ENCODE measurements at regions not wholly inside any gene's neighbourhood (a gene's known extent, or its start where the extent isn't known, plus 50 kb on each side); places are given as distances from the start of the nearest gene placed in this dataset.

DNA sequence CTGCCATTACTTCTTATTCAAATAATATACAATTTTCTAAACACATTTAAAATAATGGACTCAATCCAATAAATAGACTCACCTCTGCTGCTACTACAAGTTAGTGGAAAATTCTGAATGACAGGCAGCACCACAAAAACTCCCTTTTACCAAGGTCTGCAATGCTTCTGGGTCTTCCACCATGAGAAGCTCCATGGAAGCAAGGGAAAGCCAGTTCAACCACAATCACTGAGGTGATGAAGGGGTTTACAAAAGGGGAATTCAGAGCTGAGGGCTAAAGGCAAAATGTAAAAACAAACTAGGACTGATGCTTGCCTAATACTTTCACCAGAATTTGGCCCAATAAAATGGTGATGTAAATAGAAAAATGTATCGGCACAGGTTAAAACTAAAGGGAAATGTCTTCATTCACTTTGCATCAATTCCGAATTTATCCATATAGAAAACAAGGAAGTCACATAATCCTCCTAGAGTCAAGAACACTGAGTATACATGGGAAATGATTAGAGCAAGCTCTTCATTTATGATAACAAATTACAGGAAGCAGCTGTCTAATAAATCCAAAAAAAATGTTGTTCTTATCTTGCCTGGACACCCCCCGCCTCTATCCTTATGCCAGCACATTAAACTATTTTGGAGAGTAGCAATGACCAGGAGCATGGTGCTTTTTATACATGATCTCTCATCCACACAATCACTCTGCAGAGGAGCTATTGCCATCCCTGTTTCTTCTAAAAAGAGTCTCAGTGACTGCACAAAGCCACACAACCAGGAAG is 66.3 kb upstream of the NFIB start:
- no peak for TF ChIP-seq ZNF704 (tag by site-specific recombination; IDR thresholded peaks at IDR 0.05)
- TF ChIP-seq PRDM1 (tag by site-specific recombination; IDR thresholded peaks at IDR 0.05): no peak
- TF ChIP-seq, protein P1, sequence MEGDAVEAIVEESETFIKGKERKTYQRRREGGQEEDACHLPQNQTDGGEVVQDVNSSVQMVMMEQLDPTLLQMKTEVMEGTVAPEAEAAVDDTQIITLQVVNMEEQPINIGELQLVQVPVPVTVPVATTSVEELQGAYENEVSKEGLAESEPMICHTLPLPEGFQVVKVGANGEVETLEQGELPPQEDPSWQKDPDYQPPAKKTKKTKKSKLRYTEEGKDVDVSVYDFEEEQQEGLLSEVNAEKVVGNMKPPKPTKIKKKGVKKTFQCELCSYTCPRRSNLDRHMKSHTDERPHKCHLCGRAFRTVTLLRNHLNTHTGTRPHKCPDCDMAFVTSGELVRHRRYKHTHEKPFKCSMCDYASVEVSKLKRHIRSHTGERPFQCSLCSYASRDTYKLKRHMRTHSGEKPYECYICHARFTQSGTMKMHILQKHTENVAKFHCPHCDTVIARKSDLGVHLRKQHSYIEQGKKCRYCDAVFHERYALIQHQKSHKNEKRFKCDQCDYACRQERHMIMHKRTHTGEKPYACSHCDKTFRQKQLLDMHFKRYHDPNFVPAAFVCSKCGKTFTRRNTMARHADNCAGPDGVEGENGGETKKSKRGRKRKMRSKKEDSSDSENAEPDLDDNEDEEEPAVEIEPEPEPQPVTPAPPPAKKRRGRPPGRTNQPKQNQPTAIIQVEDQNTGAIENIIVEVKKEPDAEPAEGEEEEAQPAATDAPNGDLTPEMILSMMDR (tag by site-specific recombination; IDR thresholded peaks at IDR 0.05): no peak
- TF ChIP-seq ZNF791 (tag by site-specific recombination; IDR thresholded peaks at IDR 0.05): no peak
- TF ChIP-seq ZNF549 (tag by site-specific recombination; IDR thresholded peaks at IDR 0.05): no peak
- TF ChIP-seq REST (tag by site-specific recombination; IDR thresholded peaks at IDR 0.05): no peak
- no peak for TF ChIP-seq ZNF785 (tag by site-specific recombination; IDR thresholded peaks at IDR 0.05)
- no peak for TF ChIP-seq ZNF366 (tag by site-specific recombination; conservative IDR thresholded peaks at IDR 0.05)
- no peak for TF ChIP-seq ZNF302 (tag by site-specific recombination; IDR thresholded peaks at IDR 0.05; ENCODE audit: low read depth)
- no peak for TF ChIP-seq ZNF121 (tag by site-specific recombination; IDR thresholded peaks at IDR 0.05)
- TF ChIP-seq, protein P2, sequence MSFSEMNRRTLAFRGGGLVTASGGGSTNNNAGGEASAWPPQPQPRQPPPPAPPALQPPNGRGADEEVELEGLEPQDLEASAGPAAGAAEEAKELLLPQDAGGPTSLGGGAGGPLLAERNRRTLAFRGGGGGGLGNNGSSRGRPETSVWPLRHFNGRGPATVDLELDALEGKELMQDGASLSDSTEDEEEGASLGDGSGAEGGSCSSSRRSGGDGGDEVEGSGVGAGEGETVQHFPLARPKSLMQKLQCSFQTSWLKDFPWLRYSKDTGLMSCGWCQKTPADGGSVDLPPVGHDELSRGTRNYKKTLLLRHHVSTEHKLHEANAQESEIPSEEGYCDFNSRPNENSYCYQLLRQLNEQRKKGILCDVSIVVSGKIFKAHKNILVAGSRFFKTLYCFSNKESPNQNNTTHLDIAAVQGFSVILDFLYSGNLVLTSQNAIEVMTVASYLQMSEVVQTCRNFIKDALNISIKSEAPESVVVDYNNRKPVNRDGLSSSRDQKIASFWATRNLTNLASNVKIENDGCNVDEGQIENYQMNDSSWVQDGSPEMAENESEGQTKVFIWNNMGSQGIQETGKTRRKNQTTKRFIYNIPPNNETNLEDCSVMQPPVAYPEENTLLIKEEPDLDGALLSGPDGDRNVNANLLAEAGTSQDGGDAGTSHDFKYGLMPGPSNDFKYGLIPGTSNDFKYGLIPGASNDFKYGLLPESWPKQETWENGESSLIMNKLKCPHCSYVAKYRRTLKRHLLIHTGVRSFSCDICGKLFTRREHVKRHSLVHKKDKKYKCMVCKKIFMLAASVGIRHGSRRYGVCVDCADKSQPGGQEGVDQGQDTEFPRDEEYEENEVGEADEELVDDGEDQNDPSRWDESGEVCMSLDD (tag by site-specific recombination; IDR thresholded peaks at IDR 0.05): no peak
- TF ChIP-seq, protein P3, sequence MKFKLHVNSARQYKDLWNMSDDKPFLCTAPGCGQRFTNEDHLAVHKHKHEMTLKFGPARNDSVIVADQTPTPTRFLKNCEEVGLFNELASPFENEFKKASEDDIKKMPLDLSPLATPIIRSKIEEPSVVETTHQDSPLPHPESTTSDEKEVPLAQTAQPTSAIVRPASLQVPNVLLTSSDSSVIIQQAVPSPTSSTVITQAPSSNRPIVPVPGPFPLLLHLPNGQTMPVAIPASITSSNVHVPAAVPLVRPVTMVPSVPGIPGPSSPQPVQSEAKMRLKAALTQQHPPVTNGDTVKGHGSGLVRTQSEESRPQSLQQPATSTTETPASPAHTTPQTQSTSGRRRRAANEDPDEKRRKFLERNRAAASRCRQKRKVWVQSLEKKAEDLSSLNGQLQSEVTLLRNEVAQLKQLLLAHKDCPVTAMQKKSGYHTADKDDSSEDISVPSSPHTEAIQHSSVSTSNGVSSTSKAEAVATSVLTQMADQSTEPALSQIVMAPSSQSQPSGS (tag by site-specific recombination; IDR thresholded peaks at IDR 0.05; ENCODE audit: low read depth): no peak
- no peak for TF ChIP-seq ZBTB8A (tag by site-specific recombination; IDR thresholded peaks at IDR 0.05)
